Fibroblast of villous mesenchyme (primary cell): ENCODE measurements at regions not wholly inside any gene's neighbourhood (a gene's known extent, or its start where the extent isn't known, plus 50 kb on each side); places are given as distances from the start of the nearest gene placed in this dataset.

Experiments used
- DNase-seq: peaks from one replicate; pipeline ENCODE4 v3.0.0-alpha.2; 2010; ENCODE audit warnings: low read depth
- H3K4me3 ChIP-seq: 2 replicates; pipeline ENCODE4 v1.5.1; 2011; ENCODE audit warnings: low read depth, mild to moderate bottlenecking, low read length
- TF ChIP-seq, protein P1 (sequence below): IDR thresholded peaks from 2 replicates; pipeline ENCODE4 v1.5.1; 2012; ENCODE audit warnings: low read depth, mild to moderate bottlenecking, low read length; ENCODE audit not compliant: insufficient read depth

DNA sequence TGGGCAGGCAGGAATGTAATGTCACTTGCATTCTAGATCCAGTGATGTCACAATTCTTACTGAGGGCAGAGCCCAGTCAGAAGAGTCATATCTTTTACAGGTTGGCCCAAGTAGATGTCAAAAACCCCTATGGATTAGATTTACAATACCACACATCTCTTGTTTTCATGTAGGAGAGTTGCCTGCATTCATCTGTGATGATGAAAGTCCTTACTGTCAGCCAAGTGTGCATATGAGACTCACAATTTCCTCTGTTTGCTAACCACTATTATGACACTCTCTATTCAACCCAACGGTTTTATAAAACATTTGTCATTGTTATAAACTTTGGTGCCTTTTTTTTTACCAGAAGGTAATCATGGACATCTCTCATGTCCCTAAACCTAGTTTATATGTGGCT is 898.8 kb upstream of the AMELY start:
- no peak for DNase-seq
- TF ChIP-seq, protein P1, sequence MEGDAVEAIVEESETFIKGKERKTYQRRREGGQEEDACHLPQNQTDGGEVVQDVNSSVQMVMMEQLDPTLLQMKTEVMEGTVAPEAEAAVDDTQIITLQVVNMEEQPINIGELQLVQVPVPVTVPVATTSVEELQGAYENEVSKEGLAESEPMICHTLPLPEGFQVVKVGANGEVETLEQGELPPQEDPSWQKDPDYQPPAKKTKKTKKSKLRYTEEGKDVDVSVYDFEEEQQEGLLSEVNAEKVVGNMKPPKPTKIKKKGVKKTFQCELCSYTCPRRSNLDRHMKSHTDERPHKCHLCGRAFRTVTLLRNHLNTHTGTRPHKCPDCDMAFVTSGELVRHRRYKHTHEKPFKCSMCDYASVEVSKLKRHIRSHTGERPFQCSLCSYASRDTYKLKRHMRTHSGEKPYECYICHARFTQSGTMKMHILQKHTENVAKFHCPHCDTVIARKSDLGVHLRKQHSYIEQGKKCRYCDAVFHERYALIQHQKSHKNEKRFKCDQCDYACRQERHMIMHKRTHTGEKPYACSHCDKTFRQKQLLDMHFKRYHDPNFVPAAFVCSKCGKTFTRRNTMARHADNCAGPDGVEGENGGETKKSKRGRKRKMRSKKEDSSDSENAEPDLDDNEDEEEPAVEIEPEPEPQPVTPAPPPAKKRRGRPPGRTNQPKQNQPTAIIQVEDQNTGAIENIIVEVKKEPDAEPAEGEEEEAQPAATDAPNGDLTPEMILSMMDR = no peak
- no peak overlapping the region for H3K4me3 ChIP-seq

DNA sequence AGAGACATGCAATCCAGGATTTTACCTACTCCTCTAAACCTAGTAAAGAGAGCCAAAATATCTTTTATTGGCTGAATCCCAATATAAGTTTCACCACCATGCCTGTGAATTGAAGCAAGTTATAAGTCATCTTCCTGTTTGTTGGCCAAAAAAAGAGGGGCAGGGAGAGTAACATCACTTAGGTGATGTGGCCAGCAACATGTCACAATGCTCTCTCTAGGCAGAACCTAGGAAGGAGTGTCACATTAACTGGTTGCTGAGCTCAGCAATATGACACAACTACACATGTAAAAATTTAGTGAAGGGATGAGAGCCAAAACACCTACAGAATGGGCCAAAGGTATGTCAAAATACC is 895.9 kb upstream of the AMELY start:
- H3K4me3 ChIP-seq = no peak overlapping the region
- DNase-seq = no peak
- TF ChIP-seq, protein P1 = no peak

DNA sequence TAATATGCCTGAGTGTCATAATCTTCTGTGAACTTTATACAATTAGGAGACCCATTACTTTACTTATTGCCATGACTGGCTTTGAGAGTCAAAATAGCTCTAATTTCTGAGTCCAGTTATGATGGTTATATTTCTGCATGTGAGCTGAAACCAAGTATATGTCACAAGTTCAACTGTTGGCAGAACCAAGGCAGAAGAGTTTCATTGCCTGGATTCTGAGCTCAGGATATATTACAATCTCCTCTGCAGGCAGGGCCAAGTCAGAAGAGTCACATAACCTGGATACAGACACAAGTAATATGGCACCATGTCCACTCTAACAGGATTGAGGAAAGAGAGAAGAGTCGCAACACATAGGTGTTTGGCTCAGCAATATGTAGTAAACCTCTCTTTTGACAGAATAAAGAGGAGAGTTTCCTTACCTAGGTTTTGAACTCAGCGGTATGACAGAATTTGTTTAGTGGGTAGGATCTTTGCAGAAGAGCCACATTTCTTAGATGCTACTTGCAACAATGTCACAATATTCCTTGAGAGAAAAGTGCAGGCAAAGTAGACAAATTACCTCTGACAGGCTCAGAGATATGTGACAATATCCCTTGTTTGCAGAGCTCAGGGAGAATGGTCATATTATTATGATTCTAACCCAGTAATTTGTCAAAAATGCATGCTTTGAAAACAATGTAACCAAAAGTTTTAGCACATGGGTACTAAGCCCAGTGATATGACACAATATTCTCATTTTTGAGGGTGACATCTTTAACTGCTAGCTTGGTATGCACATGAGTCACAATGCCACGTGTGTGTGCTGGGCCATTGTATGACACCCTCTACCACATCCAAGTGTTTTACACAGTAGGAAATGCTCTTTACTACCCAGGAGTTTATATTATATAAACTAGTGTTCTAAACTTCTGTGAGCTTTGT is 895.3 kb upstream of the AMELY start:
- DNase-seq = no peak
- TF ChIP-seq, protein P1 = no peak
- H3K4me3 ChIP-seq = no peak overlapping the region

DNA sequence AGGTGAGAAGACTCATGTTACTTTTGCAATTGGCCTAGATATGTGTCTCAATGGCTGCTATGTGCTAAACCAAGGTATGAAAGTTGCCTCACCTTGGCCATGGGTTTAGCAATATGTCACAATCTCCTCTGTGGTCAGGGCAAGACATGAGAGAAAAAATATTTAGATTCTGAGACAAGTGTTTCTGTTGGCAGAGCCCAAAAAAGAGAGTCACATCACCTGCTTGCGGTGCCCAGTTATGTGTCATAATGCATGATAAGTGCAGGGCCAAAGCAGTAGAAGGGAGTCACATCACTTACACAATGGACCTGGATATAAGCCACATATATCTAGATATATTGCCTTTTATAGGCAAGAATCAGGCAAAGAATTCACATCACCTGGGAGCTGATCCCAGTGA is 894.1 kb upstream of the AMELY start:
- DNase-seq = no peak
- TF ChIP-seq, protein P1 = no peak
- no peak overlapping the region for H3K4me3 ChIP-seq

DNA sequence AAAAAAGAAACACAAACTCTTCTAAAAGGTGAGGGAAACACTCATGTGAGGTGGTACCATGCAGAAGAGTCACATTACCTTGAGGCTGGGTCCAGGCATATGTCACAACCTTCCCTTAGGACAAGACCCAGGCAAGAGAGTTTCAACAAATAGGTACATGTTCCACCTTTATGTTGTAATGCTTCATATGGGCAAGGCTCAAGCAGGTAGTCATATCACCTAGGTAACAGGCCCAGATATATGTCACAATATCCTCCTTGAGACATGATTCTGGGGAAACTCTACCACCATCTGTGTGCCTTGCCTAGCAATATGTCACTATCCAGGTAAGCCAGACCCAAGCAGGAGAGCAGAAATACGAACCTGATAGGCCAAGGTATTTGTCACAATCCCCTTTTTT is 892.2 kb upstream of the AMELY start:
- DNase-seq = no peak
- H3K4me3 ChIP-seq = no peak overlapping the region
- TF ChIP-seq, protein P1 = no peak

DNA sequence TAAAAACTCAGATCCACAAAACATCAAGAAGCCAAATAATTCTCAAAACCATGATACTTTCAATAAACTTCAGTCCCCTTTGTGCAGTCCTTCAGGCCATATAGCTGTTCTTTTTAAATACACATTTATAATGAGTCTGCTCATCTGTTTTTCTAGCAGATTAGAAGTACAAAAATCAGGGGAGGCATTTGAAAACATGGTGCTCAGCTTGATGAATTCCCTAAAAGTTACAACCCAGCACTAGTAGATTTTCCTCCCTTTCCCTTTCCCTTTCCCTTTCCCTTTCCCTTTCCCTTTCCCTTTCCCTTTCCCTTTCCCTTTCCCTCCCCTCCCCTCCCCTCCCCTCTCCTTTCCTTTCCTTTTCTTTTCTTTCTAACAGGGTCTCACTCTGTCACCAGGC is 884.6 kb upstream of the AMELY start:
- no peak overlapping the region for H3K4me3 ChIP-seq
- DNase-seq = no peak
- TF ChIP-seq, protein P1 = no peak

DNA sequence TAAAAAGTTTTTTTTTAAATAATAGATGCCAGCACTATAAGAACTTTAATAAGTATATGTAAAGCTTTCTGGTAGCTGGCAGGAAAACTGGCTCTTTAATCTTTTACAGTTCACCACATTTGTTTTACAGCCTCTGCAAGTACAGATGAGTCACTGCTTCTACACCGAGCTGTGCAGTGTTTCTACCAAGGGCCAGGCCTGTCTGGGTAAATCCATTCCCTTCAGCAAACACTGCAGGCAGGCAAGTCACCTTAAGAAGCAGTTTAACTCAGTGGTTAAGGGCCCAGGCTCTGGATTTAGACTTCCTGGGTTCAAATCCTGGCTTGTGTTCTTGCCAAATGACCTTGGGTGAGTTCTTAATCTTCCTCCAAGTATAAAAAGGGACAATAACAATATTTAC is 882.9 kb upstream of the AMELY start:
- H3K4me3 ChIP-seq = no peak overlapping the region
- DNase-seq = peak; percentile 86
- TF ChIP-seq, protein P1 = no peak
